ENCODE measurements at regions not wholly inside any gene's neighbourhood (a gene's known extent, or its start where the extent isn't known, plus 50 kb on each side); places are given as distances from the start of the nearest gene placed in this dataset.

GRCh38 chr9:26112724-26113123, 434.5 kb upstream of the TUSC1 start:
- CTCF ChIA-PET (ENCODE audit: partially characterized antibody): no interaction called here
- Histone ChIP-seq H2BK5ac (ENCODE audit: low read depth, low read length) (no peak overlapping the region), H3K36me3 (ENCODE audit: control insufficient read depth in 2 of 4, insufficient read depth in 4 of 4, low read length in 3 of 4) (no peaks in the 10 kb centered on the region), H4K20me1 (replicated peaks in 1 of 2; ENCODE audit: control insufficient read depth in 1 of 2, insufficient read depth in 2 of 2, low read length in 2 of 2) (no peaks in the 10 kb centered on the region), H3K9me3 (ENCODE audit: insufficient read depth in 2 of 2, low read depth in 1 of 2, low read length in 1 of 2) (0 out of 4 replicates have a peak, but pooled peaks cover 0 to under 1% of the 10 kb centered on the region in 2 experiments), H3K4me3 (ENCODE audit: extremely low read depth in 1 of 4, insufficient read depth in 2 of 4, low read depth in 3 of 4, low read length in 4 of 4) (no peak overlapping the region), H3K4me2 (ENCODE audit: insufficient read depth in 1 of 2, low read depth in 2 of 2, low read length in 2 of 2) (no peak overlapping the region), H3K18ac (ENCODE audit: extremely low read depth, low read length) (no peak overlapping the region), H3K27ac (ENCODE audit: low read depth, low read length) (no peak overlapping the region), H3K23me2 (ENCODE audit: low read depth, low read length) (no peaks in the 10 kb centered on the region), H3K79me2 (ENCODE audit: control insufficient read depth in 1 of 2, insufficient read depth in 2 of 2, low read length in 2 of 2) (no peaks in the 10 kb centered on the region), H2BK15ac (ENCODE audit: low read length) (no peak overlapping the region), H3K14ac (ENCODE audit: insufficient read length) (no peak overlapping the region), H3K9ac (replicated peaks in 1 of 4; ENCODE audit: extremely low read depth in 1 of 4, low read depth in 3 of 4, low read length in 3 of 4) (no peak overlapping the region), H4K91ac (replicated peaks; ENCODE audit: insufficient read length, low read length) (no peak overlapping the region), H3K4ac (replicated peaks; ENCODE audit: insufficient read length, low read depth, low read length) (no peak overlapping the region), H4K5ac (ENCODE audit: insufficient read length, low read depth, low read length) (no peak overlapping the region), H2BK20ac (ENCODE audit: low read length) (no peak overlapping the region), H2AFZ (ENCODE audit: low read length) (no peak overlapping the region), H2BK120ac (replicated peaks; ENCODE audit: low read depth, low read length) (no peak overlapping the region), H3K27me3 (replicated peaks in 1 of 4; ENCODE audit: control insufficient read depth in 3 of 4, extremely low read depth in 1 of 4, insufficient read depth in 3 of 4, low read length in 3 of 4) (no peaks in the 10 kb centered on the region), H4K8ac (ENCODE audit: extremely low read depth, insufficient read depth, low read length) (no peak overlapping the region), H3K23ac (ENCODE audit: insufficient read length) (no peak overlapping the region), H3K4me1 (replicated peaks in 1 of 4; ENCODE audit: control insufficient read depth in 3 of 4, insufficient read depth in 4 of 4, low read length in 3 of 4) (no peaks in the 10 kb centered on the region), H2AK5ac (ENCODE audit: low read depth, low read length) (no peak overlapping the region), H2BK12ac (ENCODE audit: low read depth, low read length) (no peak overlapping the region), H3K56ac (replicated peaks; ENCODE audit: insufficient read length, low read depth, low read length) (no peak overlapping the region), H3K79me1 (ENCODE audit: low read depth, low read length) (no peaks in the 10 kb centered on the region)
- DNase-seq (ENCODE audit: low read depth in 1 of 2, low spot score in 2 of 2): no peak
- 96% methylated on average over 2 of the region's 2 CpGs; no CpG with 5 or more reads in 1 of the 2 experiments for WGBS, 2 experiments (ENCODE audit: extremely low coverage in 1 of 2, insufficient coverage in 1 of 2, insufficient read length in 1 of 2, insufficient replicate concordance in 2 of 2, low coverage in 1 of 2, low lambda C conversion rate in 2 of 2, missing lambda C conversion rate in 1 of 2)
- POLR2A ChIA-PET (ENCODE audit: partially characterized antibody): no interaction called here
- FAIRE-seq: no peak
- TF ChIP-seq FOSL1 (IDR thresholded peaks at IDR 0.05; ENCODE audit: insufficient read depth, low read depth, low read length): no peak
- no peak for TF ChIP-seq MAFK (IDR thresholded peaks at IDR 0.05; ENCODE audit: low read depth, low read length)
- TF ChIP-seq ATF2 (IDR thresholded peaks at IDR 0.05; ENCODE audit: low read length): no peak
- TF ChIP-seq POU5F1 (IDR thresholded peaks at IDR 0.05; ENCODE audit: low read depth, low read length): no peak
- no peak for TF ChIP-seq EP300 (IDR thresholded peaks at IDR 0.05; ENCODE audit: borderline replicate concordance in 1 of 2, low read depth in 2 of 2, low read length in 2 of 2)
